Left lung (tissue), 4 donors: ENCODE measurements at regions not wholly inside any gene's neighbourhood (a gene's known extent, or its start where the extent isn't known, plus 50 kb on each side); places are given as distances from the start of the nearest gene placed in this dataset.
"Not testable (repeated sequence)": the region's sequence is repeated elsewhere in the genome, so short reads cannot be mapped to it uniquely, and the experiment has no call there.

ENCODE experiments used
- ATAC-seq: fragments of 200-7000 bp; cut with Tn5 transposase; one replicate; pipeline ENCODE4 v1.9.1; 2020; ENCODE audit warnings: moderate library complexity
- DNase-seq, 4 donors: peaks; one replicate each; pipeline ENCODE4 v3.0.0-alpha.2; 2013 to 2020
- H3K27ac ChIP-seq, 2 donors: fragments of 200-600 bp; sonication (generic) in 1 of 2; one replicate each; pipeline versions ENCODE4 v1.5.0 to v1.8.0; 2020 to 2021
- H3K27me3 ChIP-seq, 2 donors: fragments of 200-600 bp; sonication (generic) in 1 of 2; one replicate each; pipeline versions ENCODE4 v1.5.0 to v1.8.0; 2020 to 2021
- H3K36me3 ChIP-seq, 2 donors: fragments of 200-600 bp; sonication (generic) in 1 of 2; one replicate each; pipeline versions ENCODE4 v1.5.0 to v1.8.0; 2020 to 2021
- H3K4me1 ChIP-seq, 2 donors: fragments of 200-600 bp; one replicate each; pipeline ENCODE4 v1.8.0; 2021
- H3K4me3 ChIP-seq, 2 donors: fragments of 200-600 bp; sonication (generic) in 1 of 2; one replicate each; pipeline versions ENCODE4 v1.5.0 to v1.8.0; 2020 to 2021; ENCODE audit warnings: mild to moderate bottlenecking in 1 of 2
- H3K9me3 ChIP-seq, 2 donors: fragments of 200-600 bp; sonication (generic) in 1 of 2; one replicate each; pipeline versions ENCODE4 v1.5.0 to v1.8.0; 2020 to 2021
- intact Hi-C, 2 donors: fragments of 100-400 bp; cut with DNase I; formaldehyde crosslinking; loops; one replicate each; pipeline versions ENCODE4 v1.11.2 to v1.14.2; 2022
- TF ChIP-seq, protein P1 (sequence below), 2 donors: fragments of 200-600 bp; sonication (generic) in 1 of 2; IDR thresholded peaks; one replicate each; pipeline versions ENCODE4 v1.5.0 to v1.8.0; 2021; ENCODE audit warnings: antibody characterized with exemption in 2 of 2
- donor health status: DM: no; HTN: yes; CAD: no.
- donor health status: DM: no; HTN: no; CAD: no.

DNA sequence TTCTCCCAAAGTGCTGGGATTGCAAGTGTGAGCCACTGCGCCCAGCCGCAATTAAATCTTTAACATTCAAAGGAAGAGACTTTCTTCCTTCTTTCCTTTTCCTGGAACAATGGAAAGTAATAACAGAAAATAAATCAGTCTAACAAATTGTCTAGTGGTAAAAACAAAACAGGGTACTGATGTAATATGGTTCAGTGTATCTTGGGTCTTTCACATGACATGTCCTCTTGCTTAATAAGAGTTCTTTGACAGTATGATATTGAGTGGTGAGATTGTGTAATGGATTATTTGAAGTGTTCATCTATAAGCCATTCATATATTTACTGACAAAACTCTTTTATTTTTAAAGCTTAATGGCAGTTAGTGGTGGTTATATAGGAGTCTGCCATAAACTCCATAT, 256.6 kb downstream of the SPRY1 start:
- no peak overlapping the region for H3K4me3 ChIP-seq
- peaks cover 10 to 11% of the 10 kb centered on the region in 2 donors for H3K4me1 ChIP-seq
- H3K27me3 ChIP-seq: no peaks in the 10 kb centered on the region
- no peaks in the 10 kb centered on the region for H3K36me3 ChIP-seq
- intact Hi-C loops: loop anchor here in 1 of 2 donors (10.0 kb wide), 1 partner anchor 248 kb away; no protein-coding TSS in a partner anchor
- H3K27ac ChIP-seq: no peak overlapping the region
- peaks cover 0 to 5% of the 10 kb centered on the region in 2 donors for H3K9me3 ChIP-seq
- DNase-seq: no peak
- TF ChIP-seq, protein P1, sequence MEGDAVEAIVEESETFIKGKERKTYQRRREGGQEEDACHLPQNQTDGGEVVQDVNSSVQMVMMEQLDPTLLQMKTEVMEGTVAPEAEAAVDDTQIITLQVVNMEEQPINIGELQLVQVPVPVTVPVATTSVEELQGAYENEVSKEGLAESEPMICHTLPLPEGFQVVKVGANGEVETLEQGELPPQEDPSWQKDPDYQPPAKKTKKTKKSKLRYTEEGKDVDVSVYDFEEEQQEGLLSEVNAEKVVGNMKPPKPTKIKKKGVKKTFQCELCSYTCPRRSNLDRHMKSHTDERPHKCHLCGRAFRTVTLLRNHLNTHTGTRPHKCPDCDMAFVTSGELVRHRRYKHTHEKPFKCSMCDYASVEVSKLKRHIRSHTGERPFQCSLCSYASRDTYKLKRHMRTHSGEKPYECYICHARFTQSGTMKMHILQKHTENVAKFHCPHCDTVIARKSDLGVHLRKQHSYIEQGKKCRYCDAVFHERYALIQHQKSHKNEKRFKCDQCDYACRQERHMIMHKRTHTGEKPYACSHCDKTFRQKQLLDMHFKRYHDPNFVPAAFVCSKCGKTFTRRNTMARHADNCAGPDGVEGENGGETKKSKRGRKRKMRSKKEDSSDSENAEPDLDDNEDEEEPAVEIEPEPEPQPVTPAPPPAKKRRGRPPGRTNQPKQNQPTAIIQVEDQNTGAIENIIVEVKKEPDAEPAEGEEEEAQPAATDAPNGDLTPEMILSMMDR (IDR thresholded peaks at IDR 0.05): no peak
- ATAC-seq: no peak

DNA sequence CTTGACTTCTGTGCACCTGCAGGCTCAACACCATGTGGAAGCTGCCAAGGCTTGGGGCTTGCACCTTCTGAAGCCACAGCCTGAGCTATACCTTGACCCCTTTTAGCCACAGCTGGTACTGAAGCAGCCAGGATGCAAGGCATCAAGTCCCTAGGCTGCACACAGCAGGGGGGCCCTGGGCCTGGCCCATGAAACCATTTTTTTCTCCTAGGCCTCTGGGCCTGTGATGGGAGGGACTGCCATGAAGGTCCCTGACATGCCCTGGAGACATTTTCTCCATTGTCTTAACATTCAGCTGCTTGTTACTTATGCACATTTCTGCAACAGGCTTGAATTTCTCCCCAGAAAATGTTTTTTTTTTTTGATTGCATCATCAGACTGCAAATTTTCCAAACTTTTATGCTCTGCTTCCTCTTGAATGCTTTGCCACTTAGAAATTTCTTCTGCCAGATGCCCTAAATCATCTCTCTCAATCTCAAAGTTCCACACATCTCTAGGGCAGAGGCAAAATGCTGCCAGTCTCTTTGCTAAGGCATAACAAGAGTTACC, 260.2 kb downstream of the SPRY1 start:
- not testable (repeated sequence) for H3K9me3 ChIP-seq, H3K4me1 ChIP-seq, H3K27ac ChIP-seq, H3K36me3 ChIP-seq, ATAC-seq, H3K27me3 ChIP-seq, DNase-seq, H3K4me3 ChIP-seq
- intact Hi-C loops: loop anchor here in 1 of 2 donors (10.0 kb wide), 1 partner anchor 252 kb away; no protein-coding TSS in a partner anchor

DNA sequence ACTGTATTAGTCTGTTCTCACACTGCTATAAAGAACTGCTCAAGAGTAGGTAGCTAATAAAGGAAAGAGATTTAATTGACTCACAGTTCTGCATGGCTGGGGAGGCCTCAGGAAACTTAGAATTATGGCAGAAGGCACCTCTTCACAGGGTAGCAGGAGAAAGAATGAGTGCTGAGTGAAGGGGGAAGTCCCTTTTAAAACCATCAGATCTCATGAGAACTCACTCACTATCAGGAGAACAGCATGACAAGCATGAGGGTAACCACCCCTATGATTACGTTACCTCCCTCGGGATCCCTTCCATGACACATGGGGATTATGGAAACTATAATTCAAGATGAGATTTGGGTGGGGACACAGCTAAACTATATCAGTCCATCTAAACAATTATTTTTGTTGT, 261.0 kb downstream of the SPRY1 start:
- not testable (repeated sequence) for DNase-seq, ATAC-seq
- intact Hi-C loops: loop anchor here in 1 of 2 donors (10.0 kb wide), 1 partner anchor 253 kb away; no protein-coding TSS in a partner anchor

DNA sequence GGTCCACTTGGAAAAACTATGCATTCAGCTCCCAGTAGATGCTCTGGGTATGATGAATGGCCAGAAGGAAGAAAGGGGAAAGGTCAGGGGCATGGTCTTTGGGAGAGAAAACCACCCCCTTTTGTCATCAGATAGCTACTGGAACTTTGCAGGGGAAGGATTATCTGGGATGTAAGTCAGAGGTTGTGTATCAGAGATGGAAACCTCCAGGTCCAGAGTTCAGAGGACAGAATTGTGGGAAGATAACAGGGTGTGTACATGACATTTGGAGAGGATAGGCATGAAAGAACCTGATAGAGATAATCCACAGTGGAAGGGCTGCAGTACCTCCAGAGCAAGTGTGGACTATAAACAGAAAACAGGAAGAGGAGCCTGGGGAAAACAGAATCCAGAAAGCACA, 262.7 kb downstream of the SPRY1 start:
- Histone ChIP-seq H3K4me1 (no peaks in the 10 kb centered on the region), H3K9me3 (peaks cover 0 to 5% of the 10 kb centered on the region in 2 donors), H3K4me3 (no peak overlapping the region), H3K27me3 (no peaks in the 10 kb centered on the region), H3K36me3 (no peaks in the 10 kb centered on the region), H3K27ac (no peak overlapping the region)
- TF ChIP-seq, protein P1 (IDR thresholded peaks at IDR 0.05): no peak
- DNase-seq: no peak
- intact Hi-C loops: loop anchor here in 1 of 2 donors (10.0 kb wide), 1 partner anchor 254 kb away; no protein-coding TSS in a partner anchor
- no peak for ATAC-seq

More for the DNA sequence above, 261.0 kb downstream of the SPRY1 start:
- H3K4me3 ChIP-seq, H3K36me3 ChIP-seq, H3K9me3 ChIP-seq, H3K27me3 ChIP-seq, H3K4me1 ChIP-seq, H3K27ac ChIP-seq: not testable (repeated sequence)

DNA sequence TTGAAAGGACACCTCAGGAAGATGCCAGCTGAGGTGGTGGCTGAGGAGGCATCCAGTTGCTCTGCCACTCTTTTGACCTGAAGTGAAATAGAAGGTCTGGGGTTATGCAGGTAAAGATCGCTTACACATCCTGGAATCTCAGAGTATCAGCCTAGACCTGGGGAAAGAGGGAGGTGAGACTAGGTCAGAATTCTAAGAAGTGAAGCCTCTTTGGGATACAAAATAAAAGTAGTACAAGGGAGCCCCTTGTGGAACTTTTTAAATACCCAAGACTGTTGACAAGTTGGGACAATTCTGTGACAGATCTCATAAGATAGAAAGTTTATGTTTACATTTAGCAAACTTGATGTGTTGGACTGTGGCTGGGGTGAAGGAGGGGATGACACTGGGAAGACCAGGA, 263.1 kb downstream of the SPRY1 start:
- intact Hi-C loops: loop anchor here in 1 of 2 donors (10.0 kb wide), 1 partner anchor 255 kb away; no protein-coding TSS in a partner anchor
- H3K4me1 ChIP-seq: no peaks in the 10 kb centered on the region
- H3K36me3 ChIP-seq: no peaks in the 10 kb centered on the region
- no peaks in the 10 kb centered on the region for H3K27me3 ChIP-seq
- H3K4me3 ChIP-seq: no peak overlapping the region
- ATAC-seq (peak; percentile 56), DNase-seq (no peak)
- peaks cover 0 to 5% of the 10 kb centered on the region in 2 donors for H3K9me3 ChIP-seq
- TF ChIP-seq, protein P1 (IDR thresholded peaks at IDR 0.05): peak; percentile 21 to 22
- H3K27ac ChIP-seq: no peak overlapping the region

DNA sequence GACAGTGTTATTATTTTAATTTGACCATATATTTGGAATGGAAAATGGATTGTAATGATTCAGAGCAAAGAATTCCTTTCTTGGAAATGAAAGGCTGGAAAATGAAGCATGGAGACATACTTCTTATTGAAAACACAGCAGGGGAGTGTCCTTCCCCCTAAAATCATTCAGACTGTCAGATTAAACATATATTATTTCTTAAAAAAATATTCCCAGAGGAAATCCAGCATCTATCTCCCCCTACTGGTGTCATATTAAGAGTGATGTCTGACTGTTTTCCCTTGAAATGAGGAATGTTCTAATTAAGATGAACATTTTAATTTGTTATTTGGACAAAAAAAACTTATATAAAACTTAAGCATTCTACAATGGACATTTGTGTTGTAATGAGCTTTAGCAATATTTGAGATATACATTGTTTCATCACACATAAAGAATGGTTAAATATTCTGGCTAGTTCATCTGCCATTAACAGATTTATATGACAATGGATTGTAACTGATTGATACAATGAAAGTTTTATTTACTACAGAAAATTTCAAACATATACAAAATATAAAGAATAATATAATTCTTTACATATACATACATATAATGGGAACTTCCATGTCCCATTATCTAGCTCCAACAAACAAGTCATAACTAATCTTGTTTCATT, 264.6 kb downstream of the SPRY1 start:
- Histone ChIP-seq H3K4me1 (no peaks in the 10 kb centered on the region), H3K27ac (no peak overlapping the region), H3K4me3 (no peak overlapping the region), H3K27me3 (no peaks in the 10 kb centered on the region), H3K36me3 (no peaks in the 10 kb centered on the region), H3K9me3 (peaks cover 0 to 5% of the 10 kb centered on the region in 2 donors)
- DNase-seq: no peak
- TF ChIP-seq, protein P1 (IDR thresholded peaks at IDR 0.05): peak; percentile 33 to 47
- peak; percentile 43 for ATAC-seq
- intact Hi-C loops: no loop called here
